ENCODE measurements at regions not wholly inside any gene's neighbourhood (a gene's known extent, or its start where the extent isn't known, plus 50 kb on each side); places are given as distances from the start of the nearest gene placed in this dataset.

DNA sequence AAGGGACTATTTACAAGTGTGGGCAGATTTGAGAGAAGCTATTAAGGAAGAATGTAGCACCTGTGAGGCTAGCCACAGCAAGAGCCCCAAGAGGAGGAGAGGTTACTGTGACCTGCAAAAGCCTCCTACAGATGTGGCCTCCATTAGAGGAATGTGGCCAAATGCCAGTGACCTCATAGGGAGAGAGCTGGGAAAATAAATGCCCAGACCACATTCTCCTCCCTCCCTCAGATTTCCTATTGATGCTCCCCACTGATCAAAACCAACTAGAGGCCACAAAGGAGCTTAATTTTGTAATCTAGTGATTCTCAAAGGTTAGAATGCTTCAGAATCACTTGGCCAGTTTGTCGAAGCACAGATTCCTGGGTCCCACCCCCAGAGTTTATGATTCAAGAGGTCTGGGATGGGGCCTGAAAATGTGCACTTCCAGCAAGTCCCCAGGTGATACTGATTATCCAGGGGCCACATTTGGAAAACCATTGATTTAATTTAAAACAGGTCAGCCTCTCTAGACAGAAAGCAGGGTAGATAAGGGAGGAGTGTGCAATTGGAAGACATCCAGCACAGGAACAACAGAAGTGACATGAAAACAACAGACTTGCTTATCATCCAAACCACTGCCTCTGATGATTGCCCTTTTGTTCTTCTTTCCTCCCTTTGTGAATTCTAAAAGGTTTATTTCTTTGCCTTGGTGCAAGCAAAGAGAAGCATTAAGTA is 61.2 kb upstream of the RBBP8 start:
- DNase-seq = no peak
- intact Hi-C loops (cut with DNase I) = no loop called here

DNA sequence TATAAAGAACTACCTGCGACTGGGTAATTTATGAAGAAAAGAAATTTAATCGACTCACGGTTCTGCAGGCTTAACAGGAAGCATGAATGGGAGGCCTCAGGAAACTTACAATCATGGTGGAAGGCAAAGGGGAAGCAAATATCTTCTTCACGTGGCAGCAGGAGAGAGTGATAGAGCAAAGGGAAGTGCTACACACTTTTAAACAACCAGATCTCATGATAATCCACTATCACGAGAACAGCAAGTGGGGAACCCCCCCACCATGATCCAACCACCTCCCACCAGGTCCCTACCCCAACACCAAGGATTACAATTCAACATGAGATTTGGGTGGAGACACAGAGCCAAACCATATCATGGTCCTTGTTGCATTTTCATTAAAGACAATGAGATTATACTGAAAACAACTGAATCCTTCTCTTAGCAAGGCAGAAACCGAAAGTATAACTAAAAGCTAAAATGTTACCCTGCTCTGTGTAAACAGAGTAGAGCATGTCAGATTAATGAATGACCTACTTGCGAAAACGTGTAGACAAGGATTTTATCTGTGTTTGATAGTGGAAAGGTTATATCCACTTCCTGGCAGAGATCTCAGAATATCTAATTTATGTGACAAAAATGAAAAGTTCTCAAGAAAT is 60.1 kb upstream of the RBBP8 start:
- intact Hi-C loops (cut with DNase I) = no loop called here
- DNase-seq = no peak

DNA sequence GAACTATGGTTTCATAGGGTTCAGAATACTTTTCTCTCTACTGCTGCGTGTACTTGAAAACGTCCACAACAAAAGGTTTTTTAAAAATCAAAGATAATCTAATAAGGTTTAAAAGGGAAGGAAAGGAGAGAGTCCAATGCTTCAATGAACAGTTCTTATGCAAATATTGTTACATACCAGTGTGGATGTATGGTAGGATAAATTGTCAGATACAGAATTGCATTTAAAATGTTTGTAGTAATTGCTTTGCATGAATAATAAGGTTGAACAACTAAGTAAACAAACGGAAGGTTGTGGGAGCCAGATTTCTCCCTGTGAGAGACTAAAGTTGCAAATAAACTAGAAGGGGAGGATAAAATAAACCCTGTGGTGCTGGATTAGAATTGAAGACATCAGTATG is 53.8 kb upstream of the RBBP8 start:
- DNase-seq = no peak
- intact Hi-C loops (cut with DNase I) = no loop called here

DNA sequence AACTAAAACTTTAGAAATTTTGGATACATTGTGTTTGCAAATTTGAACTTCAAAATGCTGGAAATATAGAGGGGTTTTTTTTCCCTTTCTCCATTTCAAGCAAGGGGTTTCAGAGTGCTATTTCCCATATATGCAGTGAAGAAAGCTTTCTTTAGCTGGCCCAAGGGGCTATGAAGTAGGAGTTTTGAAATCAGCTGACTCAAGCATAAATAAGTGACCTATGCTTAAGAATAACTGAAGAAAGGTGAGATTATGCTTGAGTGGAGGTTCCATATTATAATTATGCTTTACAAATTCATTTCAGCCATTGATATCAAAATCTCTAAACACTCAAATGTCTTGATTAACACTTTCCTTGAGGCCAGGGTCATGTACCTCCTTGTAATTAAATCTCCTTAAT is 51.0 kb upstream of the RBBP8 start:
- DNase-seq = no peak
- intact Hi-C loops (cut with DNase I) = no loop called here

- DNase-seq = no peak
- intact Hi-C loops (cut with DNase I) = no loop called here
Observed at GRCh38 chr18:22883179-22883578, 49.9 kb upstream of the RBBP8 start.
